ENCODE measurements at regions not wholly inside any gene's neighbourhood (a gene's known extent, or its start where the extent isn't known, plus 50 kb on each side); places are given as distances from the start of the nearest gene placed in this dataset.

- intact Hi-C loops (cut with micrococcal nuclease) = no loop called here
Observed at GRCh38 chr2:133717497-133717896, 149.2 kb upstream of the NCKAP5 start.

GRCh38 chr2:133718688-133719201, 150.5 kb upstream of the NCKAP5 start:
- intact Hi-C loops (cut with micrococcal nuclease) = no loop called here

GRCh38 chr2:133720429-133720828, 152.2 kb upstream of the NCKAP5 start:
- intact Hi-C loops (cut with micrococcal nuclease) = no loop called here

- intact Hi-C loops (cut with micrococcal nuclease) = no loop called here
Observed at GRCh38 chr2:133721118-133721517, 152.9 kb upstream of the NCKAP5 start.

GRCh38 chr2:133723133-133723532, 154.9 kb upstream of the NCKAP5 start:
- intact Hi-C loops (cut with micrococcal nuclease) = no loop called here

- intact Hi-C loops (cut with micrococcal nuclease) = no loop called here
Observed at GRCh38 chr2:133726973-133727372, 158.7 kb upstream of the NCKAP5 start.

- intact Hi-C loops (cut with micrococcal nuclease) = no loop called here
Observed at GRCh38 chr2:133732059-133732458, 163.8 kb upstream of the NCKAP5 start.

GRCh38 chr2:133732982-133733900, 165.0 kb upstream of the NCKAP5 start:
- intact Hi-C loops (cut with micrococcal nuclease) = no loop called here

GRCh38 chr2:133733901-133734255, 165.6 kb upstream of the NCKAP5 start:
- intact Hi-C loops (cut with micrococcal nuclease) = no loop called here

- intact Hi-C loops (cut with micrococcal nuclease) = no loop called here
Observed at GRCh38 chr2:133734716-133735495, 166.6 kb upstream of the NCKAP5 start.

GRCh38 chr2:133736674-133737073, 168.4 kb upstream of the NCKAP5 start:
- intact Hi-C loops (cut with micrococcal nuclease) = no loop called here

- intact Hi-C loops (cut with micrococcal nuclease) = no loop called here
Observed at GRCh38 chr2:133737242-133737993, 169.2 kb upstream of the NCKAP5 start.

GRCh38 chr2:133739039-133739438, 170.8 kb upstream of the NCKAP5 start:
- intact Hi-C loops (cut with micrococcal nuclease) = no loop called here

- intact Hi-C loops (cut with micrococcal nuclease) = no loop called here
Observed at GRCh38 chr2:133740500-133740899, 172.2 kb upstream of the NCKAP5 start.

GRCh38 chr2:133748007-133748700, 179.9 kb upstream of the NCKAP5 start:
- intact Hi-C loops (cut with micrococcal nuclease) = no loop called here

- intact Hi-C loops (cut with micrococcal nuclease) = no loop called here
Observed at GRCh38 chr2:133753665-133754064, 185.4 kb upstream of the NCKAP5 start.

- intact Hi-C loops (cut with micrococcal nuclease) = no loop called here
Observed at GRCh38 chr2:133755480-133756300, 187.4 kb upstream of the NCKAP5 start.

- intact Hi-C loops (cut with micrococcal nuclease) = no loop called here
Observed at GRCh38 chr2:133756833-133757232, 188.6 kb upstream of the NCKAP5 start.

- intact Hi-C loops (cut with micrococcal nuclease) = no loop called here
Observed at GRCh38 chr2:133760376-133760775, 192.1 kb upstream of the NCKAP5 start.

- intact Hi-C loops (cut with micrococcal nuclease) = no loop called here
Observed at GRCh38 chr2:133765658-133766057, 197.4 kb upstream of the NCKAP5 start.
